Esophagus muscularis mucosa (tissue), 4 donors: ENCODE measurements at regions not wholly inside any gene's neighbourhood (a gene's known extent, or its start where the extent isn't known, plus 50 kb on each side); places are given as distances from the start of the nearest gene placed in this dataset.

Experiments used
- DNase-seq: peaks from one replicate; pipeline ENCODE4 v3.0.0-alpha.2; 2017; ENCODE audit errors: extremely low spot score
- H3K27ac ChIP-seq, 4 donors: fragments of 200-600 bp; sonication (generic); replicated peaks in 1 of 4; 1 replicate in 3 of 4; 2 replicates in 1 of 4; pipeline ENCODE4 v1.5.1; 2016 to 2019; ENCODE audit warnings: mild to moderate bottlenecking in 1 of 4
- H3K27me3 ChIP-seq, 4 donors: fragments of 200-600 bp; sonication (generic); one replicate each; pipeline versions ENCODE4 v1.5.1 to v1.6.0; 2016 to 2019
- H3K36me3 ChIP-seq, 4 donors: fragments of 200-600 bp; sonication (generic); one replicate each; pipeline ENCODE4 v1.5.1; 2016 to 2019
- H3K4me1 ChIP-seq, 4 donors: fragments of 200-600 bp; sonication (generic); one replicate each; pipeline ENCODE4 v1.5.1; 2016 to 2019
- H3K4me3 ChIP-seq, 4 donors: fragments of 200-600 bp; sonication (generic); 1 replicate in 2 of 4; 2 replicates in 2 of 4; pipeline ENCODE4 v1.5.1; 2016 to 2019; ENCODE audit warnings: mild to moderate bottlenecking in 4 of 4, moderate library complexity in 1 of 4
- H3K9me3 ChIP-seq, 4 donors: fragments of 200-600 bp; sonication (generic); 1 replicate in 3 of 4; 2 replicates in 1 of 4; pipeline ENCODE4 v1.5.1; 2016 to 2019
- EP300 ChIP-seq: sonication (generic); formaldehyde crosslinking; IDR thresholded peaks from one replicate; pipeline ENCODE4 v1.6.1; 2017; ENCODE audit warnings: antibody characterized with exemption
- POLR2A ChIP-seq: fragments of 450-650 bp; IDR thresholded peaks from one replicate; pipeline ENCODE4 v1.6.1; 2017; ENCODE audit warnings: antibody characterized with exemption, moderate library complexity, mild to moderate bottlenecking, low read depth
- POLR2AphosphoS5 ChIP-seq, 2 donors: sonication (generic); formaldehyde crosslinking; IDR thresholded peaks; one replicate each; pipeline ENCODE4 v1.6.1; 2017; ENCODE audit warnings: antibody characterized with exemption in 2 of 2
- WGBS: methylation state at CpG from one replicate; pipeline ENCODE4 v1.1.5; 2018; 5-methylcytosine and 5-hydroxymethylcytosine counted together
- intact Hi-C: fragments of 100-400 bp; cut with DNase I; formaldehyde crosslinking; loops from one replicate; pipeline ENCODE4 v1.15.1; 2023
- TF ChIP-seq, protein P1 (sequence below), 3 experiments: fragments of 200-600 bp in 2 of 3; fragments of 450-650 bp in 1 of 3; sonication (generic) in 2 of 3; IDR thresholded peaks; one replicate each; pipeline ENCODE4 v1.5.1; 2017 to 2019; ENCODE audit warnings: antibody characterized with exemption in 3 of 3, mild to moderate bottlenecking in 2 of 3, moderate library complexity in 1 of 3

DNA sequence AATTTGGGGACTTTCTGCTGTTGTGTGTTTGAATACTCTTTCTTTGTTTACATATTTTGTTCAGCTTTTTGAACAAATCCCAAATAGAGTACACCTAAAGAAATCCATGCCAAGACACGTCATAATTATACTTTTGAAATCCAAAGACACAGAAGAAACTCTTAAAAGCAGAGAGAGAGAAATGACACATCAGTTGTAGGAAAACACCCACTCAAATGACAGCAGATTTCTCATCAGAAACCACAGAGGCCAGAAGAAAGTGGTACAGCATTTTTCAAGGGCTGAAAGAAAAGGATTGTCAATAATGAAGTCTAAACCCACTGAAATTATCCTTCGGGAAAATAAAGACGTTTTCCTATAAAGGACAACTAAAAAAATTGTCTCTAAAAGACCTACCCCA, 378.6 kb downstream of the GADD45G start:
- TF ChIP-seq POLR2A = no peak
- no peak for TF ChIP-seq POLR2AphosphoS5 (IDR thresholded peaks at IDR 0.05)
- Histone ChIP-seq H3K27ac (no peak overlapping the region), H3K4me3 (no peak overlapping the region), H3K36me3 (no peaks in the 10 kb centered on the region), H3K27me3 (no peaks in the 10 kb centered on the region), H3K9me3 (no peaks in the 10 kb centered on the region), H3K4me1 (peaks cover 0 to 3% (median 0%) of the 10 kb centered on the region in 4 donors)
- DNase-seq = no peak
- intact Hi-C loops = no loop called here
- WGBS = 74% methylated on average over 3 of the region's 3 CpGs

DNA sequence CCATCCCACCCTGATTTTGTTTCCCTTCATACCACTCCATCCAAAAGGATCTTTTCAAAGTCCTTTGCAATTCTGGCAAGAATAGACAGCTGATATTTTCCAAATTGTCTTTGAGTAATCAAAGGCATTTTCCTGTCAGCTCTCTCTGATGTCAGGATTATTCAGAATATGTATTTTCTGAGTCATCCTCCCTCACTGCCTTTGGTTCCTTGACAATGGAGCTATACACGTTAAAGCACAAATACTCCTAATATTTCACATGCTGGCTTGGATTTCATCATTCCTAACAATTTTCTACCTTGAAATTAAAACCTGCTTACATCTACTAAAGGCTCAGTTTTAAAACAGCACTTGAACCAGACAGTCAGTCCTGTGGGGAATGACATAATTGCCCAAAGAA, 379.4 kb downstream of the GADD45G start:
- peaks cover 0 to 6% (median 0%) of the 10 kb centered on the region in 4 donors for H3K4me1 ChIP-seq
- H3K27ac ChIP-seq = no peak overlapping the region
- H3K36me3 ChIP-seq = no peaks in the 10 kb centered on the region
- no peaks in the 10 kb centered on the region for H3K9me3 ChIP-seq
- 35% methylated on average over 1 of the region's 1 CpG for WGBS
- H3K27me3 ChIP-seq = no peaks in the 10 kb centered on the region
- intact Hi-C loops = no loop called here
- no peak for DNase-seq
- no peak overlapping the region for H3K4me3 ChIP-seq
- TF ChIP-seq POLR2AphosphoS5 (IDR thresholded peaks at IDR 0.05) (no peak), EP300 (no peak), POLR2A (no peak)
- TF ChIP-seq, protein P1, sequence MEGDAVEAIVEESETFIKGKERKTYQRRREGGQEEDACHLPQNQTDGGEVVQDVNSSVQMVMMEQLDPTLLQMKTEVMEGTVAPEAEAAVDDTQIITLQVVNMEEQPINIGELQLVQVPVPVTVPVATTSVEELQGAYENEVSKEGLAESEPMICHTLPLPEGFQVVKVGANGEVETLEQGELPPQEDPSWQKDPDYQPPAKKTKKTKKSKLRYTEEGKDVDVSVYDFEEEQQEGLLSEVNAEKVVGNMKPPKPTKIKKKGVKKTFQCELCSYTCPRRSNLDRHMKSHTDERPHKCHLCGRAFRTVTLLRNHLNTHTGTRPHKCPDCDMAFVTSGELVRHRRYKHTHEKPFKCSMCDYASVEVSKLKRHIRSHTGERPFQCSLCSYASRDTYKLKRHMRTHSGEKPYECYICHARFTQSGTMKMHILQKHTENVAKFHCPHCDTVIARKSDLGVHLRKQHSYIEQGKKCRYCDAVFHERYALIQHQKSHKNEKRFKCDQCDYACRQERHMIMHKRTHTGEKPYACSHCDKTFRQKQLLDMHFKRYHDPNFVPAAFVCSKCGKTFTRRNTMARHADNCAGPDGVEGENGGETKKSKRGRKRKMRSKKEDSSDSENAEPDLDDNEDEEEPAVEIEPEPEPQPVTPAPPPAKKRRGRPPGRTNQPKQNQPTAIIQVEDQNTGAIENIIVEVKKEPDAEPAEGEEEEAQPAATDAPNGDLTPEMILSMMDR (IDR thresholded peaks at IDR 0.05) = no peak

DNA sequence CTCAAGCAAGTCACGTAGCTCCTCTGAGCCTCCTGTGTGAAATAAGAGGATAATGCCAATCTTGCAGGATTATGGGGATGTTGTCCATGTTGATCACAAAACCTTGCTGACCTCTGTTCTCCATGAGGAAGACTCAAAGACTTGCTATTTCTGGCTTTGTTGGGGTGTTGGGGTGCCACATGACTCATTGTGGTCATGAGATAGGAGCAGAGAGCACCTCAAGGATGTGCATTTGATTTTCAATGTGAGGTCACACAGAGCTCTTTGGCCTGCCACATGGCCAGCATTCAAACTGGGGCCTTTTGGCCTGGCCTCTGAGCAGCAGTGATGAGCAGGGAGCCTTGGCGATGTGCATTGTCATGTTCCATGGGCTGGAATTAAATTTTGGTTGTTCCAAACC, 380.3 kb downstream of the GADD45G start:
- Histone ChIP-seq H3K9me3 (no peaks in the 10 kb centered on the region), H3K36me3 (no peaks in the 10 kb centered on the region), H3K4me3 (no peak overlapping the region), H3K27me3 (no peaks in the 10 kb centered on the region), H3K27ac (no peak overlapping the region), H3K4me1 (peaks cover 0 to 6% (median 0%) of the 10 kb centered on the region in 4 donors)
- intact Hi-C loops = no loop called here
- DNase-seq = no peak
- WGBS = 86% methylated on average over 2 of the region's 2 CpGs
- TF ChIP-seq, protein P1 (IDR thresholded peaks at IDR 0.05) = no peak
- TF ChIP-seq POLR2A = no peak
- no peak for TF ChIP-seq EP300
- TF ChIP-seq POLR2AphosphoS5 (IDR thresholded peaks at IDR 0.05) = no peak

DNA sequence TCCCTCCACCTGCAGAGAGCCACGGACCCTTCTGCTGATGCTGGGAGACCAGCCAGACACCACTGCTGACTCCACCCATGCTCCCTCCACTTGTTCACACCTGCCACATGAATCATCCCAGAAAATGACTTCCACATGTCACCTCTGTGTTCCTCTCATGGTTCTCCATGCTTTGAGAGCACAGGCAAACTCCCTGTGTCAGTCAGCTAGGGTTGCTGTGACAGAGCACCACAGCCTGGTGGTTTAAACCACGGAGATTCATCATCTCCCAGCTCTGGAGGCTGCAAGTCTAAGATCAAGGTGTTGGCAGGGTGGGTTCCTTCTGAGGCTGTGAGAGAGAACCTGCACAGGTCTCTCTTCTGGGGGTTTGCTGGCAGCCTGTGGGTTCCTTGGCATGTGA, 381.4 kb downstream of the GADD45G start:
- Histone ChIP-seq H3K36me3 (no peaks in the 10 kb centered on the region), H3K27ac (no peak overlapping the region), H3K9me3 (no peaks in the 10 kb centered on the region), H3K4me1 (peaks cover 0 to 6% (median 0%) of the 10 kb centered on the region in 4 donors), H3K27me3 (no peaks in the 10 kb centered on the region), H3K4me3 (no peak overlapping the region)
- intact Hi-C loops = no loop called here
- WGBS = 83% methylated on average over 2 of the region's 2 CpGs
- no peak for DNase-seq
- no peak for TF ChIP-seq EP300
- TF ChIP-seq POLR2A = no peak
- TF ChIP-seq, protein P1 (IDR thresholded peaks at IDR 0.05) = no peak
- TF ChIP-seq POLR2AphosphoS5 (IDR thresholded peaks at IDR 0.05) = no peak

DNA sequence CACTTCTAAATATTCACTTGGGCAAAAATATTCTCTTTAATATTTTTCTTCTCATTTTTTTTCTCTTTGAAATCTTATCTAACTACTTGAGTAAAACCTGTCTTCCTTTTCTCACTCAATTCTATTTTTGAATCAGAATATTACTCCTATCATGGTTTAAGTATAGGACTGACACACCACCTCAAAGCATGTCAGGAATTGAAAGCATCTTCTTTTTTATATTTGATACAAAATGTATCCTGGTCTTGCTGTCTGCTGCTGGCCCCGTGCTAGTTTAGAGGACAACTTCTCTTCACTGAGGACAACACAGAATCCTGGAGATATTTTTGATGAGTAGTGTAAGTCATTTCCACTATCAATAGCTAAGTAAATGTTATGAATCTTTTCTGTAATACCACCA, 383.6 kb downstream of the GADD45G start:
- no peak for DNase-seq
- Histone ChIP-seq H3K36me3 (no peaks in the 10 kb centered on the region), H3K4me1 (peaks cover under 1 to 15% (median 9%) of the 10 kb centered on the region in 4 donors), H3K4me3 (no peak overlapping the region), H3K27ac (no peak overlapping the region), H3K9me3 (no peaks in the 10 kb centered on the region), H3K27me3 (no peaks in the 10 kb centered on the region)
- TF ChIP-seq, protein P1 (IDR thresholded peaks at IDR 0.05) = no peak
- TF ChIP-seq POLR2A (no peak), POLR2AphosphoS5 (IDR thresholded peaks at IDR 0.05) (no peak)
- 83% methylated on average over 1 of the region's 1 CpG for WGBS
- intact Hi-C loops = no loop called here
